ENCODE measurements at regions not wholly inside any gene's neighbourhood (a gene's known extent, or its start where the extent isn't known, plus 50 kb on each side); places are given as distances from the start of the nearest gene placed in this dataset.

- TF ChIP-seq POLR2A (IDR thresholded peaks at IDR 0.05; ENCODE audit: low read depth, low read length) (no peak), TAF1 (IDR thresholded peaks at IDR 0.05; ENCODE audit: borderline replicate concordance, low read depth, low read length) (no peak), POLR2AphosphoS5 (IDR thresholded peaks at IDR 0.05; ENCODE audit: low read depth, low read length) (no peak)
Observed at GRCh38 chr10:117761695-117762094, 219.1 kb downstream of the EMX2 start.
